H9 (cell line): ENCODE measurements at regions not wholly inside any gene's neighbourhood (a gene's known extent, or its start where the extent isn't known, plus 50 kb on each side); places are given as distances from the start of the nearest gene placed in this dataset.

Experiments used
- DNase-seq: peaks from one replicate; pipeline ENCODE4 v3.0.0-alpha.2; 2017
- H2AFZ ChIP-seq: one replicate; pipeline ENCODE4 v1.6.1; 2013; ENCODE audit warnings: mild to moderate bottlenecking, low read length, control low read depth, moderate library complexity
- H2AK5ac ChIP-seq: 2 replicates; pipeline ENCODE4 v1.6.1; 2013; ENCODE audit warnings: low read length, control low read depth, mixed read lengths; ENCODE audit not compliant: insufficient read length
- H2BK120ac ChIP-seq: one replicate; pipeline ENCODE4 v1.6.1; 2013; ENCODE audit warnings: low read depth, mild to moderate bottlenecking, low read length, control low read depth, inconsistent platforms; ENCODE audit not compliant: poor library complexity, severe bottlenecking
- H2BK12ac ChIP-seq: 2 replicates; pipeline ENCODE4 v1.6.1; 2013; ENCODE audit warnings: low read length, control low read depth, mixed read lengths, low read depth; ENCODE audit not compliant: insufficient read length
- H2BK15ac ChIP-seq: 2 replicates; pipeline ENCODE4 v1.6.1; 2013; ENCODE audit warnings: low read depth, low read length, control low read depth
- H2BK20ac ChIP-seq: one replicate; pipeline ENCODE4 v1.6.1; 2013; ENCODE audit warnings: low read depth, mild to moderate bottlenecking, low read length, control low read depth, inconsistent platforms; ENCODE audit not compliant: poor library complexity, severe bottlenecking
- H2BK5ac ChIP-seq: 2 replicates; pipeline ENCODE4 v1.6.1; 2013; ENCODE audit warnings: low read length, control low read depth, mixed read lengths; ENCODE audit not compliant: insufficient read length
- H3K14ac ChIP-seq: 2 replicates; pipeline ENCODE4 v1.6.1; 2013; ENCODE audit warnings: low read length, control low read depth; ENCODE audit not compliant: insufficient read depth
- H3K18ac ChIP-seq: 2 replicates; pipeline ENCODE4 v1.6.1; 2013; ENCODE audit warnings: low read depth, mild to moderate bottlenecking, mixed read lengths, low read length, control low read depth; ENCODE audit not compliant: insufficient read length
- H3K23ac ChIP-seq: 2 replicates; pipeline ENCODE4 v1.6.1; 2013; ENCODE audit warnings: low read length, control low read depth, mixed read lengths, low read depth; ENCODE audit not compliant: insufficient read length
- H3K23me2 ChIP-seq: 2 replicates; pipeline ENCODE4 v1.6.1; 2013; ENCODE audit warnings: low read depth, mild to moderate bottlenecking, mixed read lengths, low read length, control low read depth; ENCODE audit not compliant: insufficient read length, poor library complexity, severe bottlenecking
- H3K27ac ChIP-seq: 2 replicates; pipeline ENCODE4 v1.5.1; 2013; ENCODE audit warnings: low read length, control low read depth, mixed read lengths, low read depth; ENCODE audit not compliant: insufficient read length
- H3K27me3 ChIP-seq: 2 replicates; pipeline ENCODE4 v1.6.1; 2013; ENCODE audit warnings: low read length, control low read depth, inconsistent platforms; ENCODE audit not compliant: insufficient read depth
- H3K4ac ChIP-seq: 2 replicates; pipeline ENCODE4 v1.6.1; 2013; ENCODE audit warnings: low read depth, mild to moderate bottlenecking, control low read depth, inconsistent platforms, low read length, moderate library complexity
- H3K4me1 ChIP-seq: 2 replicates; pipeline ENCODE4 v1.6.1; 2013; ENCODE audit warnings: low read length, control low read depth, inconsistent platforms; ENCODE audit not compliant: insufficient read depth
- H3K4me2 ChIP-seq: 2 replicates; pipeline ENCODE4 v1.6.1; 2013; ENCODE audit warnings: low read length, control low read depth, mixed read lengths; ENCODE audit not compliant: insufficient read length, insufficient read depth
- H3K56ac ChIP-seq: 2 replicates; pipeline ENCODE4 v1.6.1; 2013; ENCODE audit warnings: low read depth, mild to moderate bottlenecking, mixed read lengths, low read length, control low read depth; ENCODE audit not compliant: insufficient read length
- H3K79me1 ChIP-seq: 2 replicates; pipeline ENCODE4 v1.6.1; 2013; ENCODE audit warnings: low read depth, mild to moderate bottlenecking, moderate library complexity, low read length, control low read depth, inconsistent platforms; ENCODE audit not compliant: insufficient read depth, poor library complexity, severe bottlenecking
- H3K79me2 ChIP-seq: 2 replicates; pipeline ENCODE4 v1.6.1; 2013; ENCODE audit warnings: low read length, control low read depth, inconsistent platforms; ENCODE audit not compliant: insufficient read depth
- H3K9ac ChIP-seq: 2 replicates; pipeline ENCODE4 v1.6.1; 2013; ENCODE audit warnings: low read length, control low read depth, mixed read lengths; ENCODE audit not compliant: insufficient read length; ENCODE audit errors: extremely low read depth
- H3K9me3 ChIP-seq: one replicate; pipeline ENCODE4 v1.6.1; 2013; ENCODE audit warnings: low read depth, low read length, inconsistent platforms; ENCODE audit not compliant: control insufficient read depth
- H3T11ph ChIP-seq: one replicate; pipeline ENCODE4 v1.6.1; 2013; ENCODE audit warnings: mild to moderate bottlenecking, low read length, control low read depth, inconsistent platforms
- H4K20me1 ChIP-seq: one replicate; pipeline ENCODE4 v1.6.1; 2013; ENCODE audit not compliant: control insufficient read depth, insufficient read length, insufficient read depth
- H4K5ac ChIP-seq: 2 replicates; pipeline ENCODE4 v1.6.1; 2013; ENCODE audit warnings: low read depth, mild to moderate bottlenecking, mixed read lengths, low read length, control low read depth; ENCODE audit not compliant: insufficient read length
- H4K8ac ChIP-seq: replicated peaks from 2 replicates; pipeline ENCODE4 v1.6.1; 2013; ENCODE audit warnings: low read length, control low read depth, mixed read lengths, low read depth; ENCODE audit not compliant: insufficient read length
- H4K91ac ChIP-seq: 2 replicates; pipeline ENCODE4 v1.6.1; 2013; ENCODE audit warnings: low read depth, mild to moderate bottlenecking, moderate library complexity, mixed read lengths, low read length, control low read depth; ENCODE audit not compliant: insufficient read length
- H3K27ac Mint-ChIP-seq, 3 experiments: 2 replicates in 2 of 3; 3 replicates in 1 of 3; pipeline ENCODE4 v1.8.0; 2020 to 2021; ENCODE audit warnings: mixed read lengths in 3 of 3, mild to moderate bottlenecking in 1 of 3, moderate library complexity in 1 of 3
- H3K27me3 Mint-ChIP-seq: 2 replicates; pipeline ENCODE4 v1.8.0; 2021; ENCODE audit warnings: low read depth, mild to moderate bottlenecking, moderate library complexity, mixed read lengths
- H3K36me3 Mint-ChIP-seq, 3 experiments: 2 replicates in 2 of 3; 3 replicates in 1 of 3; pipeline ENCODE4 v1.8.0; 2020 to 2021; ENCODE audit warnings: low read depth in 3 of 3, mixed read lengths in 3 of 3; ENCODE audit not compliant: insufficient read depth in 1 of 3
- H3K4me1 Mint-ChIP-seq, 2 experiments: 2 replicates each; pipeline ENCODE4 v1.8.0; 2020; ENCODE audit warnings: mixed read lengths in 2 of 2
- H3K4me3 Mint-ChIP-seq, 2 experiments: 2 replicates in 1 of 2; 3 replicates in 1 of 2; pipeline ENCODE4 v1.8.0; 2020 to 2021; ENCODE audit warnings: mild to moderate bottlenecking in 2 of 2, mixed read lengths in 2 of 2, moderate library complexity in 1 of 2
- H3K9me3 Mint-ChIP-seq, 2 experiments: 2 replicates in 1 of 2; 3 replicates in 1 of 2; pipeline ENCODE4 v1.8.0; 2020; ENCODE audit warnings: mild to moderate bottlenecking in 2 of 2, mixed read lengths in 2 of 2, moderate library complexity in 1 of 2
- CTCF ChIP-seq: fragments of 200-600 bp; sonication (generic); conservative IDR thresholded peaks from 3 replicates; pipeline ENCODE4 v1.8.0; 2021; ENCODE audit warnings: antibody characterized with exemption, mild to moderate bottlenecking
- WGBS: extraction: QIAGEN DNeasy Blood & Tissue Kit; methylation state at CpG from one replicate; pipeline ENCODE4 v1.1.7; 2013; ENCODE audit warnings: missing lambda C conversion rate, low lambda C conversion rate, mixed read lengths; ENCODE audit not compliant: insufficient read length; ENCODE audit errors: extremely low coverage; 5-methylcytosine and 5-hydroxymethylcytosine counted together

- no peaks in the 10 kb centered on the region for H3K9me3 ChIP-seq
- no peak overlapping the region for H3K14ac ChIP-seq
- H4K5ac ChIP-seq = no peak overlapping the region
- no peaks in the 10 kb centered on the region for H3K27me3 ChIP-seq
- no peaks in the 10 kb centered on the region for H3K4me1 Mint-ChIP-seq
- H2AK5ac ChIP-seq = no peak overlapping the region
- no peaks in the 10 kb centered on the region for H3K79me2 ChIP-seq
- H3K4me3 Mint-ChIP-seq = no peak overlapping the region
- H2BK20ac ChIP-seq = no peak overlapping the region
- WGBS = no CpG with 5 or more reads among the region's 2 CpGs
- H3K27ac ChIP-seq = no peak overlapping the region
- no peak overlapping the region for H3K4me2 ChIP-seq
- no peak for TF ChIP-seq CTCF
- H3K56ac ChIP-seq = no peak overlapping the region
- no peaks in the 10 kb centered on the region for H3K9me3 Mint-ChIP-seq
- H2BK5ac ChIP-seq = no peak overlapping the region
- H2BK120ac ChIP-seq = no peak overlapping the region
- no peak overlapping the region for H3K18ac ChIP-seq
- no peaks in the 10 kb centered on the region for H3K79me1 ChIP-seq
- no peak for DNase-seq
- no peaks in the 10 kb centered on the region for H3K36me3 Mint-ChIP-seq
- no peak overlapping the region for H4K8ac ChIP-seq
- no peak overlapping the region for H3K9ac ChIP-seq
- no peaks in the 10 kb centered on the region for H3K23me2 ChIP-seq
- no peak overlapping the region for H3T11ph ChIP-seq
- no peaks in the 10 kb centered on the region for H4K20me1 ChIP-seq
- no peak overlapping the region for H3K27ac Mint-ChIP-seq
- H3K23ac ChIP-seq = no peak overlapping the region
- no peak overlapping the region for H2BK12ac ChIP-seq
- no peak overlapping the region for H2AFZ ChIP-seq
- H2BK15ac ChIP-seq = no peak overlapping the region
- no peaks in the 10 kb centered on the region for H3K4me1 ChIP-seq
- H4K91ac ChIP-seq = no peak overlapping the region
- no peak overlapping the region for H3K4ac ChIP-seq
- H3K27me3 Mint-ChIP-seq = no peaks in the 10 kb centered on the region; the same call in 1 of the 2 replicates
These were observed 200.5 kb downstream of the KCNA4 start for GRCh38 chr11:29816359-29816758.
